ENCODE measurements at regions not wholly inside any gene's neighbourhood (a gene's known extent, or its start where the extent isn't known, plus 50 kb on each side); places are given as distances from the start of the nearest gene placed in this dataset.

DNA sequence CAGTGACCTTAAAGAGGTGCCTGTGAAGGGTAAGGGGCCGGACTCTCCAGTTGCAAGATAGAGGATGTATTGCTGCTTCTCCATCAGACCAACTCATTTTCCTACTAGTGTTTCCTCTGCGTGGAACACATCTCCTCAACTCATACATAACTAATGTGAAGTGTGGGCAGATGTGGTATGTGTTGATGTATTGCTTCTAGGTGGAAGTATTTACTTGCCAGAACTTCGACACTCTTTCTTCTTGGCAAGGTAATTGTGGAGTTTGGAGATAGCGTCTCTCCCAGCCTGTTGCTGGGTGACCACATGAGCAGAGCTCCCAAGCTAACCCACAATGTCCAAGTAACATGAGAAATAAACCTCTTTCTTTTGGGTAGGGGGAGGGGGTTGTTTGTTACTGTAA, 456.9 kb downstream of the DYNC2H1 start:
- TF ChIP-seq, protein P1, sequence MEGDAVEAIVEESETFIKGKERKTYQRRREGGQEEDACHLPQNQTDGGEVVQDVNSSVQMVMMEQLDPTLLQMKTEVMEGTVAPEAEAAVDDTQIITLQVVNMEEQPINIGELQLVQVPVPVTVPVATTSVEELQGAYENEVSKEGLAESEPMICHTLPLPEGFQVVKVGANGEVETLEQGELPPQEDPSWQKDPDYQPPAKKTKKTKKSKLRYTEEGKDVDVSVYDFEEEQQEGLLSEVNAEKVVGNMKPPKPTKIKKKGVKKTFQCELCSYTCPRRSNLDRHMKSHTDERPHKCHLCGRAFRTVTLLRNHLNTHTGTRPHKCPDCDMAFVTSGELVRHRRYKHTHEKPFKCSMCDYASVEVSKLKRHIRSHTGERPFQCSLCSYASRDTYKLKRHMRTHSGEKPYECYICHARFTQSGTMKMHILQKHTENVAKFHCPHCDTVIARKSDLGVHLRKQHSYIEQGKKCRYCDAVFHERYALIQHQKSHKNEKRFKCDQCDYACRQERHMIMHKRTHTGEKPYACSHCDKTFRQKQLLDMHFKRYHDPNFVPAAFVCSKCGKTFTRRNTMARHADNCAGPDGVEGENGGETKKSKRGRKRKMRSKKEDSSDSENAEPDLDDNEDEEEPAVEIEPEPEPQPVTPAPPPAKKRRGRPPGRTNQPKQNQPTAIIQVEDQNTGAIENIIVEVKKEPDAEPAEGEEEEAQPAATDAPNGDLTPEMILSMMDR (IDR thresholded peaks at IDR 0.05), result no peak
- TF ChIP-seq POLR2A (IDR thresholded peaks at IDR 0.05), result no peak

Measured in lower leg skin (tissue), 3 donors.